ENCODE measurements at regions not wholly inside any gene's neighbourhood (a gene's known extent, or its start where the extent isn't known, plus 50 kb on each side); places are given as distances from the start of the nearest gene placed in this dataset.

DNA sequence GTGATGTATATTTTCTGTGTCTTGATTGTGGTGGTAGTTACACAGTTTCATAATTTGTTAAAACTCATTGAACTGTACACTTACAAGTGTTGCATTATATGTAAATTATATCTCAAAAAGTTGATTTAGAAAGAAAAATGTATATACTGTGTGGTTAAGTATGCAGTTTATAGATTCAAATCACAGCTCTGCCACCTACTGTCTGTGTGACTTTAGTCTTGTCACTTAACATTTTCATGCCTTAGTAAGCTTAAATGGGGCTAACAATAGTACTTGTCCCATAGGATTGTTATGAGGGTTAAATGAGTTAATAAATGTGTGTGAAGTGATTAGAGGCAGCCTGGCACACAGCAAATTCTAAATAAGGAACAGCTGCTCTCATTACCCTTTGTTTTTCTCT, 120.9 kb upstream of the P2RY1 start:
- no peak for TF ChIP-seq EZH2phosphoT487 (IDR thresholded peaks at IDR 0.05; ENCODE audit: borderline replicate concordance, low read length)
- TF ChIP-seq, protein P1, sequence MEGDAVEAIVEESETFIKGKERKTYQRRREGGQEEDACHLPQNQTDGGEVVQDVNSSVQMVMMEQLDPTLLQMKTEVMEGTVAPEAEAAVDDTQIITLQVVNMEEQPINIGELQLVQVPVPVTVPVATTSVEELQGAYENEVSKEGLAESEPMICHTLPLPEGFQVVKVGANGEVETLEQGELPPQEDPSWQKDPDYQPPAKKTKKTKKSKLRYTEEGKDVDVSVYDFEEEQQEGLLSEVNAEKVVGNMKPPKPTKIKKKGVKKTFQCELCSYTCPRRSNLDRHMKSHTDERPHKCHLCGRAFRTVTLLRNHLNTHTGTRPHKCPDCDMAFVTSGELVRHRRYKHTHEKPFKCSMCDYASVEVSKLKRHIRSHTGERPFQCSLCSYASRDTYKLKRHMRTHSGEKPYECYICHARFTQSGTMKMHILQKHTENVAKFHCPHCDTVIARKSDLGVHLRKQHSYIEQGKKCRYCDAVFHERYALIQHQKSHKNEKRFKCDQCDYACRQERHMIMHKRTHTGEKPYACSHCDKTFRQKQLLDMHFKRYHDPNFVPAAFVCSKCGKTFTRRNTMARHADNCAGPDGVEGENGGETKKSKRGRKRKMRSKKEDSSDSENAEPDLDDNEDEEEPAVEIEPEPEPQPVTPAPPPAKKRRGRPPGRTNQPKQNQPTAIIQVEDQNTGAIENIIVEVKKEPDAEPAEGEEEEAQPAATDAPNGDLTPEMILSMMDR (IDR thresholded peaks at IDR 0.05; ENCODE audit: low read depth, low read length, poor library complexity, severe bottlenecking) = no peak
- H3K79me2 ChIP-seq (ENCODE audit: control insufficient read depth, low read length) = no peaks in the 10 kb centered on the region
- no peaks in the 10 kb centered on the region for H3K4me1 ChIP-seq (ENCODE audit: control insufficient read depth, low read length)
- no peaks in the 10 kb centered on the region for H3K9me2 ChIP-seq (replicated peaks; ENCODE audit: control insufficient read depth, low read length)
- H3K4me2 ChIP-seq (ENCODE audit: low read length) = no peak overlapping the region
- no peaks in the 10 kb centered on the region for H3F3A ChIP-seq (ENCODE audit: control insufficient read depth, insufficient read depth)
- H3K9me3 ChIP-seq (ENCODE audit: control insufficient read depth, insufficient read depth, low read length) = no peaks in the 10 kb centered on the region
- H3K27ac ChIP-seq (ENCODE audit: low read depth, low read length) = no peak overlapping the region
- no peak overlapping the region for H3K4me3 ChIP-seq (ENCODE audit: low read length)
- H3K27me3 ChIP-seq (ENCODE audit: control insufficient read depth, low read length) = no peaks in the 10 kb centered on the region
- no peaks in the 10 kb centered on the region for H4K20me1 ChIP-seq (ENCODE audit: control insufficient read depth, insufficient read depth, low read depth, low read length)
- no peaks in the 10 kb centered on the region for H3K36me3 ChIP-seq (ENCODE audit: control insufficient read depth, low read length)

DNA sequence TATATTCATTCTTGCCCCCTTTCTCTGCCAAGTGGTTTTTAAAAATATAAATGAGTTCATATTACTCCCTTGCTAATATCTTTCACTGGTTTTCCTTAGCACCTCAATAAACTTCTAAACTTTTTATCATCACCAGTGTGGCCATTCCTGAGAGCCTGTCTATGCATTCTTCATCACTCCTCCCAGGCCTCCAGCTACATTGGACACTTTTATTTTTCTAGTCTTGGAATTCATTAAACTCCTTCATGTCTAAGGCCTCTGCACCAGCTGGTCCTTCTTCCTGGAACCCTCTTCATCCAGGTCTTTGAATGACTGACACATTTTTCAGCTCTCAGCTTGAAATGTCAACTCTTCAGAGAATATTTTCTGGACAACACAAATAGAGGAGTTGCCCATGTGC, 120.4 kb upstream of the P2RY1 start:
- H4K20me1 ChIP-seq (ENCODE audit: control insufficient read depth, insufficient read depth, low read depth, low read length) = no peaks in the 10 kb centered on the region

DNA sequence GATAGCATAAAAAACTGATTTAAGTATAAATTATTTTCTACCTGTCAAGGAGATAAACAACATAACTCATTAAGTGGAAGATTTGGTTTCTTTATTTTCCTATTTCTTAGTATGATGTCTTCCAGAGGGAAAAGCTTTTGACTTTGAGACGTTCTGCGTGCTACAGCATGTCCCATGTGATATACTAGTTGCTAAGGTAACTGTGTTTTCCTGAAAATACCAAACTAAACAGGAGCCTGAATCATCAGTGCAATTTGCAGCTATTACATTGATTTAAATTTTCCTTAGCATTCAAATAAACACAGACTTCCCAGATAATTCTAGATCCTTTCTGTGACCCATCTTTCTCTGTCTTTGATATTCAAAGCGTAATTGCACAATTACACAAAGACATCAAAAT, 117.7 kb upstream of the P2RY1 start:
- Histone ChIP-seq H4K20me1 (ENCODE audit: control insufficient read depth, insufficient read depth, low read depth, low read length) (no peaks in the 10 kb centered on the region), H3K27ac (ENCODE audit: low read depth, low read length) (no peak overlapping the region), H3K36me3 (ENCODE audit: control insufficient read depth, low read length) (no peaks in the 10 kb centered on the region), H3K79me2 (ENCODE audit: control insufficient read depth, low read length) (no peaks in the 10 kb centered on the region), H3K9me3 (ENCODE audit: control insufficient read depth, insufficient read depth, low read length) (no peaks in the 10 kb centered on the region), H3K4me2 (ENCODE audit: low read length) (no peak overlapping the region), H3F3A (ENCODE audit: control insufficient read depth, insufficient read depth) (no peaks in the 10 kb centered on the region), H3K27me3 (ENCODE audit: control insufficient read depth, low read length) (no peaks in the 10 kb centered on the region), H3K9me2 (replicated peaks; ENCODE audit: control insufficient read depth, low read length) (no peaks in the 10 kb centered on the region), H3K4me3 (ENCODE audit: low read length) (no peak overlapping the region), H3K4me1 (ENCODE audit: control insufficient read depth, low read length) (no peaks in the 10 kb centered on the region)
- TF ChIP-seq EZH2phosphoT487 (IDR thresholded peaks at IDR 0.05; ENCODE audit: borderline replicate concordance, low read length) = no peak
- TF ChIP-seq, protein P1 (IDR thresholded peaks at IDR 0.05; ENCODE audit: low read depth, low read length, poor library complexity, severe bottlenecking) = no peak

More for the DNA sequence above, 120.4 kb upstream of the P2RY1 start:
- Histone ChIP-seq H3K4me1 (ENCODE audit: control insufficient read depth, low read length) (no peaks in the 10 kb centered on the region), H3K79me2 (ENCODE audit: control insufficient read depth, low read length) (no peaks in the 10 kb centered on the region), H3K36me3 (ENCODE audit: control insufficient read depth, low read length) (no peaks in the 10 kb centered on the region), H3F3A (ENCODE audit: control insufficient read depth, insufficient read depth) (no peaks in the 10 kb centered on the region), H3K27me3 (ENCODE audit: control insufficient read depth, low read length) (no peaks in the 10 kb centered on the region), H3K9me3 (ENCODE audit: control insufficient read depth, insufficient read depth, low read length) (no peaks in the 10 kb centered on the region), H3K4me3 (ENCODE audit: low read length) (no peak overlapping the region), H3K4me2 (ENCODE audit: low read length) (no peak overlapping the region), H3K27ac (ENCODE audit: low read depth, low read length) (no peak overlapping the region), H3K9me2 (replicated peaks; ENCODE audit: control insufficient read depth, low read length) (no peaks in the 10 kb centered on the region)
- TF ChIP-seq, protein P1 (IDR thresholded peaks at IDR 0.05; ENCODE audit: low read depth, low read length, poor library complexity, severe bottlenecking) = no peak
- no peak for TF ChIP-seq EZH2phosphoT487 (IDR thresholded peaks at IDR 0.05; ENCODE audit: borderline replicate concordance, low read length)

DNA sequence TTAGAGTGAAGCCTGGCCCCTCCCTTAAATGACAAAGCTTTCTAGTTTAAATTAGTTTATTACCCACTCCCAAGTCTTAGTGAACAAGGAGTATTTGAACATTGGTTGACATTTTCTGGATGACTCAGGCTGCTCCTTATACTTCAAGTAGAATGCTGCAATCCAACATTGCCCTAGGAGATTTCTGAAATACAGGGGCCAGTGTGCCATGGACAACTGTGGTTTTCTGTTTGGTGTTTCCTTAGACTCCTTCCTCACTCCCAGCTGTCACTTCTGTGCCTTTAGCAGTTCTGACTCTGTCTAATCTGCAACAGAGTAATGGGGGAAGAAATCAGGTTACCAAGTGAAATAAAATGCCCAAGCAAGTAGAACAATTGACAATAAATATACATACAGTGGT, 116.1 kb upstream of the P2RY1 start:
- H4K20me1 ChIP-seq (ENCODE audit: control insufficient read depth, insufficient read depth, low read depth, low read length) = no peaks in the 10 kb centered on the region; the same call in 1 of the 2 replicates
- H3K27ac ChIP-seq (ENCODE audit: low read depth, low read length) = no peak overlapping the region
- no peaks in the 10 kb centered on the region for H3K4me1 ChIP-seq (ENCODE audit: control insufficient read depth, low read length)
- TF ChIP-seq, protein P1 (IDR thresholded peaks at IDR 0.05; ENCODE audit: low read depth, low read length, poor library complexity, severe bottlenecking) = no peak
- no peak for TF ChIP-seq EZH2phosphoT487 (IDR thresholded peaks at IDR 0.05; ENCODE audit: borderline replicate concordance, low read length)
- no peak overlapping the region for H3K4me2 ChIP-seq (ENCODE audit: low read length)
- no peaks in the 10 kb centered on the region for H3K79me2 ChIP-seq (ENCODE audit: control insufficient read depth, low read length)
- H3F3A ChIP-seq (ENCODE audit: control insufficient read depth, insufficient read depth) = no peaks in the 10 kb centered on the region
- no peaks in the 10 kb centered on the region for H3K27me3 ChIP-seq (ENCODE audit: control insufficient read depth, low read length)
- H3K9me3 ChIP-seq (ENCODE audit: control insufficient read depth, insufficient read depth, low read length) = no peaks in the 10 kb centered on the region
- no peaks in the 10 kb centered on the region for H3K9me2 ChIP-seq (replicated peaks; ENCODE audit: control insufficient read depth, low read length)
- no peaks in the 10 kb centered on the region for H3K36me3 ChIP-seq (ENCODE audit: control insufficient read depth, low read length)
- no peak overlapping the region for H3K4me3 ChIP-seq (ENCODE audit: low read length)
